Subcutaneous abdominal adipose tissue (tissue), 5 donors: ENCODE measurements at regions not wholly inside any gene's neighbourhood (a gene's known extent, or its start where the extent isn't known, plus 50 kb on each side); places are given as distances from the start of the nearest gene placed in this dataset.

Experiments used
- H3K27ac ChIP-seq: one replicate; pipeline ENCODE4 v1.7.0; 2013; ENCODE audit warnings: low read depth, mild to moderate bottlenecking, inconsistent platforms, low read length, moderate library complexity
- H3K27me3 ChIP-seq, 5 donors: one replicate each; pipeline ENCODE4 v1.7.0; 2013; ENCODE audit warnings: low read length in 5 of 5, inconsistent platforms in 1 of 5; ENCODE audit not compliant: control insufficient read depth in 5 of 5, insufficient read depth in 4 of 5
- H3K36me3 ChIP-seq, 5 donors: one replicate each; pipeline ENCODE4 v1.7.0; 2013; ENCODE audit warnings: low read length in 5 of 5; ENCODE audit not compliant: control insufficient read depth in 5 of 5, insufficient read depth in 5 of 5
- H3K4me1 ChIP-seq, 5 donors: one replicate each; pipeline ENCODE4 v1.7.0; 2013; ENCODE audit warnings: low read length in 5 of 5, mild to moderate bottlenecking in 3 of 5, moderate library complexity in 1 of 5; ENCODE audit not compliant: control insufficient read depth in 5 of 5, insufficient read depth in 5 of 5
- H3K4me3 ChIP-seq, 5 donors: one replicate each; pipeline ENCODE4 v1.7.0; 2013; ENCODE audit warnings: low read length in 5 of 5, low read depth in 1 of 5
- H3K9ac ChIP-seq, 5 donors: one replicate each; pipeline ENCODE4 v1.7.0; 2013; ENCODE audit warnings: low read length in 5 of 5, mild to moderate bottlenecking in 4 of 5, moderate library complexity in 3 of 5
- H3K9me3 ChIP-seq, 5 donors: one replicate each; pipeline ENCODE4 v1.7.0; 2013; ENCODE audit warnings: low read length in 5 of 5; ENCODE audit not compliant: control insufficient read depth in 5 of 5
- donor health status: healthy.
- donor health status: healthy.
- donor health status: healthy.
- donor health status: healthy.
- donor health status: healthy.

DNA sequence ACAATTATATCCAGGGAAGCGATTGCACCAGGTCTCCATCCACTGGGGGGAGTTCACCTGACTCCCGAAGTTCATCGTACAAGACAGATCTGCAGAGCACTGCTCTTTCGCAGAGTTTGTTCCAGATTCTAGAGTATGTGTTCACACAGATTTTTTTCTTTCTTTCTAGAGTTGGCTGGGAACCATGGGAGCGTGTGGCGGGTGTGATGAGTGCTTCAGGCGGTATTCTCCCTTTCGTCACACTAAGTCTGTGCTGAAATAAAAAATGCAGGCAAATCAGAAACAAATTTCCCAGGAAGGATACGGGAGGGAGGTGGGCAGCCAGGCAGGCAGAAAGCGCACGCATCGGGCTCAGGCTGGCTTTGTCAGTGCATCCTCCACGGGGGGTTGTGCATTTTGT is 129.8 kb upstream of the SOX11 start:
- Histone ChIP-seq H3K36me3 (no peaks in the 10 kb centered on the region), H3K4me3 (no peak overlapping the region), H3K27me3 (peaks cover 0 to 10% (median 4%) of the 10 kb centered on the region in 5 donors), H3K9ac (no peak overlapping the region), H3K9me3 (peaks cover 0 to 7% (median 0%) of the 10 kb centered on the region in 5 donors), H3K27ac (no peak overlapping the region), H3K4me1 (no peaks in the 10 kb centered on the region)

- H3K27me3 ChIP-seq, result peaks cover 0 to 10% (median 4%) of the 10 kb centered on the region in 5 donors
- H3K4me1 ChIP-seq, result no peaks in the 10 kb centered on the region
- H3K36me3 ChIP-seq, result no peaks in the 10 kb centered on the region
- no peak overlapping the region for H3K9ac ChIP-seq
- peaks cover 0 to 7% (median 0%) of the 10 kb centered on the region in 5 donors for H3K9me3 ChIP-seq
- H3K27ac ChIP-seq, result no peak overlapping the region
- H3K4me3 ChIP-seq, result no peak overlapping the region
Measured at GRCh38 chr2:5562865-5563264, 129.3 kb upstream of the SOX11 start.

DNA sequence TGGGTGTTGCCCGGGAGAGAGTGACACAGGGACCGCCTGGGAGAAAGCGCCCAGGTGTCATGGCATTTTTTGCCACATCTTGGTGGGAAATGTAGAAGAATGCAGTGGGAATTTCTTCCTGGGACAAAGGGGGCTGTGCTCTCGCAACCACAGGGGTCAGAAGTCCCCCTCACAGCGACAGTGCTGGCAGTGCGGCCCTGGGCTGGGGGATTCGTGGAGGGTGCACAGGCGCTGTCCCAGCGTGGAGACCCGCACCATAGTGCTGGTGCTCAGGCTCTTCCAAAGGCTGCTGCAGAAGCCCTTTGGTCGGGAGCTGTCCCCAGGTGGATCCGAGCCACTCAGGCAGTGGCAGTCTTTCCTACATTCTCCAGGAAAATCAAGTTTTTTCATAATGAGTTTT is 128.8 kb upstream of the SOX11 start:
- Histone ChIP-seq H3K36me3 (no peaks in the 10 kb centered on the region), H3K27me3 (peaks cover 0 to 10% (median 4%) of the 10 kb centered on the region in 5 donors), H3K4me1 (no peaks in the 10 kb centered on the region), H3K9ac (no peak overlapping the region), H3K27ac (no peak overlapping the region), H3K4me3 (no peak overlapping the region), H3K9me3 (peaks cover 0 to 7% (median 0%) of the 10 kb centered on the region in 5 donors)

DNA sequence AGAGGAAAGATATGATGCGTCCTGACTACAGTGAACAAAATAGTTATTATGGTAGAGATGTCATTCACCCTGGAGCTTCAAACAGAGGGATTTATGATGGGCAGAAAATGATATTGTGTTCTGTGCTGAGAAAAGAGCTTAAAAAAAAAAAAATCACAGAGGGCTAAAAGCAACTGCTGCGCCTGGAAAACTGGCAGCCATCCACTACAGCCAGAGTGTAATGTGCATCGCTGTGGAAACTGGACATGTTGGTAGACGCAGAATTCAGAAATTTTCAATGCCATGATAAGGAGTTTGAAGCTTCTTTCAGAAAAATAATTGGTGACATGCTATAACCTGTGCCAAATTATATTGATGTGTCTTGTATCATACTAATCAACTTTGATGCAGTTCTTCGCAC is 122.9 kb upstream of the SOX11 start:
- Histone ChIP-seq H3K27ac (no peak overlapping the region), H3K4me1 (no peaks in the 10 kb centered on the region), H3K9ac (no peak overlapping the region), H3K4me3 (no peak overlapping the region), H3K27me3 (no peaks in the 10 kb centered on the region), H3K36me3 (no peaks in the 10 kb centered on the region), H3K9me3 (peaks cover 0 to 4% (median 0%) of the 10 kb centered on the region in 5 donors)

DNA sequence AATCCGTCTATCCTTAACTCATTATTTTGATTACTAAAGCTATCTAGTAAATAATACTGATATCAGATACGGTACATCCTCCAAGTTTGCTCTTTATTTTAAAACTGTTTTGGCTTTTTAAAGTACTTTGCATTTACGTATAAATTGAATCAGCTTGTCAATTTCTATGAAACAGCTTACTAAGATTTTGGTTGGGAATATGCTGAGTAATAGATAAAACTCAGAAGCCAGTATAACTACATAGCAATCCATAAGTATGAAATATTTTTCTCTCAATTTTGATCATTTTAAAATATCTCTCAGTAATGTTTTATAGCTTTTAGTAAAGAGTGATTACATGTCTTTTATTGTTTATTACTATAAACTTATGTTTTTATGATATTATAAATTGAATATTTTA is 116.2 kb upstream of the SOX11 start:
- Histone ChIP-seq H3K27ac (no peak overlapping the region), H3K9me3 (peaks cover 0 to 13% (median 0%) of the 10 kb centered on the region in 5 donors), H3K36me3 (no peaks in the 10 kb centered on the region), H3K27me3 (no peaks in the 10 kb centered on the region), H3K4me3 (no peak overlapping the region), H3K9ac (no peak overlapping the region), H3K4me1 (no peaks in the 10 kb centered on the region)

DNA sequence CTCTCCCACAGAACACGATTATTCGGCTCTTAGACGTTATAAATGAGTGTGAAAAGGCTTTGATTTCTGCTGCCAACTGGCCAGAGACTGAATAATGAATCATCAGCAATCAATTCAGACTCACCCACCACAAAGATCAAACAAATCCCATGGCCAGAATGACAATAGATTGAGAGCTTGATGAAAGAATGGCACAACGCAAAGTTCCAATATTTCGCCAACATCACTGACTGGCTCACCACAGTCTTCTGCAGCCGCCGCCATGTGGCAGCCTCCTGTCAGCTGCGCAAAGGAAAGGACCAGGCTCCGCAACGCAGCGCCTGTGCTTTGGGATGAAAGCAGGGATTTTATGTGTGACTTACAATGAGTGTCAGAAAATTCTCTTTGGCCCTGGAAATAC is 104.4 kb upstream of the SOX11 start:
- H3K27ac ChIP-seq, result no peak overlapping the region
- H3K9ac ChIP-seq, result no peak overlapping the region
- no peak overlapping the region for H3K4me3 ChIP-seq
- peaks cover 0 to 2% (median 0%) of the 10 kb centered on the region in 5 donors for H3K27me3 ChIP-seq
- H3K4me1 ChIP-seq, result no peaks in the 10 kb centered on the region
- H3K9me3 ChIP-seq, result peaks cover 0 to 4% (median 0%) of the 10 kb centered on the region in 5 donors
- no peaks in the 10 kb centered on the region for H3K36me3 ChIP-seq

DNA sequence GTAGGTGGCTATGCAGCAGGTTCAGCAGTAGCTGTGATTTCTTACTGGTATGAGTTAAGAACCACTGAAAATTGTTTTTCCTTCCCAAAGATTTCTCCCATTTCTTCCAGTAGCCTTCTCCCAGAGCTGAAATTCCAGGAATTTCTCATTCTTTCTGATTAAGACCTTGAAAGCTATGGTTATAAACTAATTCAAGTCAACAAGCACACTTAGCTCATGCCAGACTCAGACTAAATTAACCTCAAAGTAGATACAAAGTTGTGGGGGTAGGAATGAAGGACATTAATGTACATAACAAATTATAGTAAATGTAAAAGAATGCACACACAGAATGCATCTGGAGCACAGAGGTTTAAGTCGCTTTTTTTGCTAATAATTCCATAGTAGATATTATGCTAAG is 103.6 kb upstream of the SOX11 start:
- no peaks in the 10 kb centered on the region for H3K9me3 ChIP-seq
- H3K9ac ChIP-seq, result no peak overlapping the region
- H3K27me3 ChIP-seq, result peaks cover 0 to 2% (median 0%) of the 10 kb centered on the region in 5 donors
- H3K36me3 ChIP-seq, result no peaks in the 10 kb centered on the region
- no peaks in the 10 kb centered on the region for H3K4me1 ChIP-seq
- no peak overlapping the region for H3K4me3 ChIP-seq
- no peak overlapping the region for H3K27ac ChIP-seq

GRCh38 chr2:5589183-5589582 is 103.0 kb upstream of the SOX11 start:
- H3K4me1 ChIP-seq, result no peaks in the 10 kb centered on the region
- no peak overlapping the region for H3K27ac ChIP-seq
- no peak overlapping the region for H3K9ac ChIP-seq
- H3K4me3 ChIP-seq, result no peak overlapping the region
- peaks cover 0 to 2% (median 0%) of the 10 kb centered on the region in 5 donors for H3K27me3 ChIP-seq
- H3K36me3 ChIP-seq, result no peaks in the 10 kb centered on the region
- H3K9me3 ChIP-seq, result no peaks in the 10 kb centered on the region

- no peaks in the 10 kb centered on the region for H3K36me3 ChIP-seq
- no peak overlapping the region for H3K27ac ChIP-seq
- no peak overlapping the region for H3K9ac ChIP-seq
- H3K27me3 ChIP-seq, result peaks cover 0 to 2% (median 0%) of the 10 kb centered on the region in 5 donors
- H3K9me3 ChIP-seq, result no peaks in the 10 kb centered on the region
- no peak overlapping the region for H3K4me3 ChIP-seq
- H3K4me1 ChIP-seq, result no peaks in the 10 kb centered on the region
Measured at GRCh38 chr2:5590886-5591285, 101.3 kb upstream of the SOX11 start.

DNA sequence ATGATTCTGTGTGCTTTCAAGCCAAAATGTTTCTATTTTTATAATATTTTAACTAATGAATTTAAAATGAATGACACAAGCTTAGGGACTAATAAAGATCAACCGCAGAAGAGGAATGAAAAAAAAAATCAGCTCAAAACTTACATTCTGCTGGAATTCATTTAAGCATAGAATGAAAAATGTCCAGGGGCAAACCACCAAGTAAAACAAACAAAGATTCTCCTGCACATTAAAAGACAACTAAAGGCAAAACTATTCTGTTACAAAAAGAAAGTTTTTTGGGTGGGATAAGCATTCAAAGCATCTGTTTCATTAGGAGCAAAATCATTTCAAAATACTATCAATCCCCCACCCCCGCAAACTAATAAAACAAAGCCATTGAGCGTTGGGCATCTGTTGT is 99.3 kb upstream of the SOX11 start:
- Histone ChIP-seq H3K9ac (no peak overlapping the region), H3K36me3 (no peaks in the 10 kb centered on the region), H3K27ac (no peak overlapping the region), H3K9me3 (no peaks in the 10 kb centered on the region), H3K4me1 (no peaks in the 10 kb centered on the region), H3K27me3 (peaks cover 0 to 2% (median 0%) of the 10 kb centered on the region in 5 donors), H3K4me3 (no peak overlapping the region)

- H3K36me3 ChIP-seq, result no peaks in the 10 kb centered on the region
- peaks cover 0 to 2% (median 0%) of the 10 kb centered on the region in 5 donors for H3K27me3 ChIP-seq
- H3K4me3 ChIP-seq, result no peak overlapping the region
- no peaks in the 10 kb centered on the region for H3K9me3 ChIP-seq
- no peak overlapping the region for H3K27ac ChIP-seq
- H3K9ac ChIP-seq, result no peak overlapping the region
- H3K4me1 ChIP-seq, result no peaks in the 10 kb centered on the region
Measured at GRCh38 chr2:5594249-5594695, 97.9 kb upstream of the SOX11 start.
